HepG2 (cell line): ENCODE measurements at regions not wholly inside any gene's neighbourhood (a gene's known extent, or its start where the extent isn't known, plus 50 kb on each side); places are given as distances from the start of the nearest gene placed in this dataset.

ENCODE experiments used
- CBFB ChIP-seq: sonication (generic); formaldehyde crosslinking; IDR thresholded peaks from 2 replicates; pipeline ENCODE4 v1.4.0; 2020; ENCODE audit warnings: missing genetic modification reagents
- CTCF ChIP-seq: sonication (generic); formaldehyde crosslinking; IDR thresholded peaks from 2 replicates; pipeline ENCODE4 v1.5.0; 2020; ENCODE audit warnings: mild to moderate bottlenecking, missing genetic modification reagents, moderate library complexity
- GZF1 ChIP-seq: sonication (generic); formaldehyde crosslinking; IDR thresholded peaks from 2 replicates; pipeline ENCODE4 v1.5.1; 2020; ENCODE audit warnings: mild to moderate bottlenecking, missing genetic modification reagents
- HOXA9 ChIP-seq: sonication (generic); formaldehyde crosslinking; IDR thresholded peaks from 2 replicates; pipeline ENCODE4 v1.8.1; 2022; ENCODE audit warnings: missing genetic modification reagents, mild to moderate bottlenecking, moderate library complexity, borderline replicate concordance
- NBN ChIP-seq: fragments of 450-650 bp; conservative IDR thresholded peaks from 2 replicates; pipeline ENCODE4 v1.6.1; 2017
- NPAS2 ChIP-seq: sonication (generic); formaldehyde crosslinking; IDR thresholded peaks from 2 replicates; pipeline ENCODE4 v1.8.0; 2022; ENCODE audit warnings: mild to moderate bottlenecking, missing genetic modification reagents, borderline replicate concordance
- PLSCR1 ChIP-seq: sonication (generic); formaldehyde crosslinking; IDR thresholded peaks from 2 replicates; pipeline ENCODE4 v1.5.0; 2020; ENCODE audit warnings: missing genetic modification reagents, mild to moderate bottlenecking, borderline replicate concordance
- PTBP1 ChIP-seq: fragments of 200-400 bp; formaldehyde crosslinking; IDR thresholded peaks from 2 replicates; pipeline ENCODE4 v1.6.1; 2018; ENCODE audit warnings: low read length, low read depth; ENCODE audit not compliant: poor library complexity, severe bottlenecking
- SP4 ChIP-seq: sonication (generic); formaldehyde crosslinking; IDR thresholded peaks from 2 replicates; pipeline ENCODE4 v1.8.1; 2023; ENCODE audit warnings: mild to moderate bottlenecking, missing genetic modification reagents
- SRSF9 ChIP-seq: fragments of 200-400 bp; formaldehyde crosslinking; IDR thresholded peaks from 2 replicates; pipeline ENCODE4 v1.6.1; 2018; ENCODE audit warnings: borderline replicate concordance, mild to moderate bottlenecking, low read depth, low read length; ENCODE audit not compliant: insufficient read depth, poor library complexity, severe bottlenecking
- ZBTB8A ChIP-seq: sonication (generic); formaldehyde crosslinking; IDR thresholded peaks from 2 replicates; pipeline ENCODE4 v1.4.0; 2020; ENCODE audit warnings: mild to moderate bottlenecking, low read depth, missing genetic modification reagents, borderline replicate concordance
- ZNF383 ChIP-seq: sonication (generic); formaldehyde crosslinking; IDR thresholded peaks from 2 replicates; pipeline ENCODE4 v1.4.0; 2020; ENCODE audit warnings: missing genetic modification reagents, mild to moderate bottlenecking, borderline replicate concordance
- ZNF597 ChIP-seq: sonication (generic); formaldehyde crosslinking; IDR thresholded peaks from 2 replicates; pipeline ENCODE4 v1.5.0; 2020; ENCODE audit warnings: missing genetic modification reagents

GRCh38 chr10:78627254-78627795 is 441.4 kb upstream of the ZMIZ1 start:
- TF ChIP-seq CBFB (CRISPR knock-in tag) (no peak), SRSF9 (no peak), PTBP1 (no peak), GZF1 (CRISPR knock-in tag) (no peak), PLSCR1 (CRISPR knock-in tag) (no peak), CTCF (CRISPR knock-in tag) (no peak), ZNF383 (CRISPR knock-in tag) (no peak), NBN (no peak), ZBTB8A (CRISPR knock-in tag) (no peak), NPAS2 (CRISPR knock-in tag) (no peak), SP4 (CRISPR knock-in tag) (no peak), HOXA9 (CRISPR knock-in tag) (no peak), ZNF597 (CRISPR knock-in tag) (no peak)
